MV-4-11 (cell line): ENCODE measurements at regions not wholly inside any gene's neighbourhood (a gene's known extent, or its start where the extent isn't known, plus 50 kb on each side); places are given as distances from the start of the nearest gene placed in this dataset.

Experiments
- DNase-seq: peaks from one replicate; lab custom pipeline; 2025; lab: John Stamatoyannopoulos, UW

DNA sequence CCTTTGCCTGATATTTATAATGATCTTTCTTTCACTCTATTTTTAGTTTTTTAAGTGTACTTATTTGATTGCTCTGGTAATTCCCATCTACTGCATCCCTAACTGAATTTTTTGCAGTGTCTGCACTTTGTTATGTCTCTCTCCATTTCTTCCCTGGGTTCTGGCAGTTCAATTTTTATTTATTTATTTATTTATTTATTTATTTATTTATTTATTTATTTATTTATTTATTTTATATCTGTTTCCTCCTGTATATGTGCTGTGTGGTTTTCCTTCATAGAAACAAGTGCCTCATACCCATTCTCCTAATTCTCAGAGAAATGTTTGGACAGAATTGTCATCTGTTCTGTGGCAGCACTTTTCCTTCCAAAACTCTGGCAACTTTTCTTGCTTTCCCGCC lies 2370.8 kb upstream of the WWC1 start:
- DNase-seq, result no peak

- no peak for DNase-seq
Measured at GRCh38 chr5:165928971-165929370, 2362.5 kb upstream of the WWC1 start.

- DNase-seq, result no peak
Measured at GRCh38 chr5:165940541-165940940, 2350.9 kb upstream of the WWC1 start.

- no peak for DNase-seq
Measured at GRCh38 chr5:165956854-165957253, 2334.6 kb upstream of the WWC1 start.

GRCh38 chr5:165981671-165982070 lies 2309.8 kb upstream of the WWC1 start:
- no peak for DNase-seq

GRCh38 chr5:165996201-165996875 lies 2295.1 kb upstream of the WWC1 start:
- DNase-seq, result no peak

DNA sequence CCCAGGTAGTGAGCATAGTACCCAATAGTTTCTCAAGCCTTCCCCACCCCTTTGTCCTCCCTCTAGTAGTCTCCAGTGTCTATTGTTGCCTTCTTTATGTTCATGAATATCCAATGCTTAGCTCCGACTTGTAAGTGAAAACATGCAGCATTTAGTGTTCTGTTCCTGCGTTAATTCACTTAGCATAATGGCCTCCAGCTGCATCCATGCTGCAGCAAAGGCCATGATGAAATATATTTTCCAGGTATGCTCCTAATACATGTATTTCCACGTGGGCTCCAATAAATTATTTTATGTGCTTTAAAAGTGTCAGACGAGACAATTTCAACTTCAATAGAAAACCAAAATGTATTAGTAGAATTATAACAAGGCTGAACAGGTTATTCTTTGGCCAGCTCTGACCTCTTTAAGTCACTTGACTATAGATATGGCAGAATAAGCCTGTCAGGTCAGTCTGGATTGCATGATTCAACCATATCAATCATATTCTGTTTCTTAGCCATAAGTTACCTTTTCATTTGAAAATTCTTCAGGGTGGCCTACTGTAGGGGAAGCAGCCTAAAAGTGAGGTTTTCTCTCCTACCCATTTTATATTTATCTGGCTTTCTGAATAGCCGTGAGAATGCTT lies 2291.6 kb upstream of the WWC1 start:
- no peak for DNase-seq

DNA sequence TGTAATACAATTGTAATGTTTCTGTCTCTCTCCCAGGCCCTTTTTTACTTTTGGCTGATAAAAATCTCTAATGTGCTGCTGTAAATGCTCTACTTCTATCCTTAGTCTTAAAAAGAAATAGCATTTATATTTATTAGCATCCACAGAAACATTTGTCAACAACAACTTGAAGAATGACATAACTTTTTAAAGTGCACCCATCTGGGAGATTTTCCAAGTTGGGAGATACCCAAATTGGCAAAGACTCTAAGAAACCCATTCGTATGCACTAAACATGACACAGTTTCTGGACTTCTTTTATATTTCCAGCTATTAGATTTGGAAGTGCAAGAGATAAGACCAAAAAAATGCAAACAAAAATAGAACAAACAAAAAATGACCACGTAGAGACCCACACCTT lies 2287.4 kb upstream of the WWC1 start:
- no peak for DNase-seq

GRCh38 chr5:166013415-166013814 lies 2278.0 kb upstream of the WWC1 start:
- DNase-seq, result no peak

- DNase-seq, result no peak
Measured at GRCh38 chr5:166014256-166014655, 2277.2 kb upstream of the WWC1 start.

DNA sequence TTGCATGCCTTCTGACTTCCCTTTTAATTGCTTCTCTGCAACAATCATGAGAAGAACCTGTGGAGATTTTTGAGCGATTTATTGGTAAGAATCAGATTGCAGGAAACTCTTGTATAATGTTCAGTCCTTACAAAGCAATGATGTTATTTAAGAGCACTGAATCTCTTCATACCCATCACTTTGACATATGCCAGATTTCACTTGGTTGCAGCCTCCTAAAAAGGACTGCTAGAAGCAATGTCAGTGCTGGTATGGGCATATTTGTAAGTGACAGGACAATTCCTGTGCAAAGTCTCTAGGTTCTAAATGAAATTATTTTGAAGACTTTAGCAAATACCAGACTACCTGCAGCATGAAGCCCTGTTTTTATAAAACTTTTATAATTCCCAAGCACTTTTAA lies 2272.7 kb upstream of the WWC1 start:
- DNase-seq, result no peak

GRCh38 chr5:166022065-166022464 lies 2269.4 kb upstream of the WWC1 start:
- DNase-seq, result no peak

DNA sequence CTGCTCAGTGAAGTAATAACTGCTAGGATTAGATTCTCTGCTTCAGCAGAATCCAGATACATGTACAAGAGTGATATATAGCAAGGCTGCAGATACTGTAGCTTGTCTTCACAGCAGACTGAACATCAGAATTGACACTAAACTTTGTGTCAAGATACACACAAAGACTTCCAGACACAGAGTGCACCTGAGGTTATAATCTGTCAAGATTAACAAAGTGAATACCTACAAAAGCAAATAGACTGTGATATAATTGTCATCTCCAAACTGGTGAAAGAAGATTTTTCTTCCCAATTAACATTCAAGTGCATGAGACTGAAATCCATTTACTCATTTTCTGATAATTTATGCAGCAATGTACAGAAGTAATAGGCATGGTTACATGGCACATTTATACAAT lies 2266.5 kb upstream of the WWC1 start:
- no peak for DNase-seq

GRCh38 chr5:166027582-166027981 lies 2263.9 kb upstream of the WWC1 start:
- DNase-seq, result no peak

GRCh38 chr5:166031926-166032325 lies 2259.5 kb upstream of the WWC1 start:
- DNase-seq, result no peak

DNA sequence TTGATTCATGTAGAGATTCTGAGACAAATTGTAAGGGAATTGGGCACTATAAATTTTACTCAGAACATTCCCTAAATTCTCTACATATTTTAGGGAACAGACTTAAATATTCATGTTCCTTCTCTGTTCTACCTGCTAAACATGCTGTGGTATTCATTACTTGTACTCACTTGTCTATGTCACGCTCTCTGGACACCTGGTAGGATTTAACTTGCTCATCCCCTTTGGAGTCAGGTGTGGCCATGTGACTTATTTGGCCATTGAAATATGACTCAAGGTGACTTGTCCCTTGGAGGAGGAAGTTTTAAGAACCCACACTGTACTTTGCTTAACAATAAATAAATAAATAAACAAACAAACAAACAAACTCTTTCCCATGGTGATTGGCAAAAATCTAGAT lies 2258.8 kb upstream of the WWC1 start:
- no peak for DNase-seq

- no peak for DNase-seq
Measured at GRCh38 chr5:166045961-166046360, 2245.5 kb upstream of the WWC1 start.

DNA sequence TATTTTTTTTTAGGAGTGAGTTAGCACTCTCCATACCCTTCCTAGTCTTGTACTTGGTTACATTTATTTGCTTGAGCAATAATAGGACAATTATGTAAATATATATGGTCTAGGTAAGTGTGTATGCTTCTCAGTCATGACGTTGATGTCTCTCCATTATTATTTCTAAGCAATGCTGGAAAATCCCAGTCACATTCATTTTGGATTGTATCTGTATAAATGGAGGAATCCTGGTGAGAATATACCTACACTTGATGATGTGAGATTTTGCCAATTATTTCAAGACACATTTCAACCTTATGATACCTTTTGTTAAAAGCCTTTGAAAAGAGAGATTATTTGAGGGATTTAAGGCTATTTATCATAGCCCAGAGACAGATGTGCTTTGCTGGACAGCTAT lies 2244.5 kb upstream of the WWC1 start:
- DNase-seq, result no peak

DNA sequence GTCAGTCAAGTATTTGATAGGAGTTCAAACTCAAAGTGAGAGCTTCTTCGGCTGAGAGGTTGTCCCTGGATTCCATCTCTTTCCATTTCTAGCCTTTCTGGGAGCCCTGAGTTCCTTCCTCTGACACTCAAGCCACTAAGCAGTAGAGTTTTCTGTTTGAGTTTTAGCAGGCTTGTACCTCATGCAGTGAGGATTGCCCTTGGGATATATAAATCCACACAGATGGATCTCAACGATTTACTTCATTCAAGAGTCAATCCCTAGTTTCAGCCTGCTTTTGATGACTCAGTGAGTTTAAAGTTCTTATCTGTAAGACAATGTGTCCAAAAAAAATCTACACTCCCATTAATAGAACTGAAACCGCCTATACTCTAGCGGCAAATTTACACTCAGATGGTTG lies 2240.9 kb upstream of the WWC1 start:
- DNase-seq, result no peak

DNA sequence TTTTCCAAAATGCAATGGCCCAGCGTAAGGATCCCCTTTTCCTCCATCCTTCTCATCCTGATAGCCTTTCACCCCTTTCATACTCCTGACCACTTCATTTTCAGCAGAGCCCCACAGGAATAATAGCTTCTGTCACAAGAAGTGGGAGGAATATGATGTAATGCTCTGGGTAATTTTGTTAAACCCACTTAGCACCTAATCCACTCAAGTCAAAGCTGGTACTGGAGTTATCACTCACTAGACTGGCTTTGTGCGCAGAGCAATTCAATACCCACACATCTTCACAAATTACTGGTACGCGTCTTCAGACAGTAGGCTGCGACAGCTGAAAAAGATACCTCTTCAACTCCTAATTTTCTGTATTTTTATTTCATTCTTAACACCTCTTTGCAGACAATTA lies 2232.8 kb upstream of the WWC1 start:
- DNase-seq, result no peak

- no peak for DNase-seq
Measured at GRCh38 chr5:166062094-166062493, 2229.4 kb upstream of the WWC1 start.

- no peak for DNase-seq
Measured at GRCh38 chr5:166062719-166063118, 2228.7 kb upstream of the WWC1 start.

DNA sequence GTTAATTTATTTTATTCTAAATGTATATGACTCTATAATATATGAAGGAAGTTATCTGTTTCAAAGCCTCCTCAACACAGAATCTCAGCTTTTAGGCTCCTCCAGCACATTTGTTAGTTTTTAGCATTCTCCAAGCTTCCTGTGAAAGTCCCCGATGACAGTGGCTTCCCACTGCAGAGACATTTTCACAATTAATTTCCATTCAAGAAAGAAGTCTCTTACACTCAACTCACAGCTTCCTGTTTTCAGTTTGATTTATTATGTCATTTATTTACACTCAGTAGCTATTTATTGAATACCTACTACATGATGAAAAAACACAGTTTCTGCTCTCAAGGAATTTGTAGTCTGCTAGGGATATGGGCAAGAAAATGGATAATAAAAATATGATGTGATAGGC lies 2228.2 kb upstream of the WWC1 start:
- DNase-seq, result no peak
